SK-N-SH treated with all-trans-retinoic acid at 6 μM for 48 hours (cell line): ENCODE measurements at regions not wholly inside any gene's neighbourhood (a gene's known extent, or its start where the extent isn't known, plus 50 kb on each side); places are given as distances from the start of the nearest gene placed in this dataset.

Experiments
- ATAC-seq: fragments of 200-7000 bp; cut with Tn5 transposase; 3 replicates; pipeline ENCODE4 v1.9.1; 2020; ENCODE audit warnings: mild to moderate bottlenecking, moderate library complexity
- ARNTL ChIP-seq: fragments of 450-650 bp; formaldehyde crosslinking; IDR thresholded peaks from 2 replicates; pipeline ENCODE4 v1.5.0; 2020; ENCODE audit warnings: low read depth, mild to moderate bottlenecking, moderate library complexity, borderline replicate concordance
- ESRRG ChIP-seq: fragments of 250-450 bp; sonication (Bioruptor Pico); IDR thresholded peaks from 2 replicates; pipeline ENCODE4 v1.6.1; 2021; ENCODE audit warnings: mild to moderate bottlenecking
- GLIS3 ChIP-seq: fragments of 250-450 bp; sonication (Bioruptor Pico); IDR thresholded peaks from 2 replicates; pipeline ENCODE4 v1.5.0; 2020; ENCODE audit warnings: mild to moderate bottlenecking, moderate library complexity
- ISL1 ChIP-seq: fragments of 250-450 bp; sonication (Bioruptor Pico); IDR thresholded peaks from 2 replicates; pipeline ENCODE4 v2.1.2; 2022; ENCODE audit warnings: mild to moderate bottlenecking, moderate library complexity
- OSR1 ChIP-seq: fragments of 250-450 bp; sonication (Bioruptor Pico); IDR thresholded peaks from 2 replicates; pipeline ENCODE4 v1.8.0; 2022; ENCODE audit warnings: moderate library complexity, mild to moderate bottlenecking, inconsistent platforms
- PPARA ChIP-seq: fragments of 250-450 bp; sonication (Bioruptor Pico); IDR thresholded peaks from 2 replicates; pipeline ENCODE4 v1.5.0; 2020; ENCODE audit warnings: mild to moderate bottlenecking, borderline replicate concordance
- RARB ChIP-seq: fragments of 250-450 bp; sonication (Bioruptor Pico); IDR thresholded peaks from 2 replicates; pipeline ENCODE4 v1.8.0; 2021; ENCODE audit warnings: mild to moderate bottlenecking, moderate library complexity
- SNAI2 ChIP-seq: fragments of 250-450 bp; sonication (Bioruptor Pico); IDR thresholded peaks from 2 replicates; pipeline ENCODE4 v1.5.0; 2020; ENCODE audit warnings: mild to moderate bottlenecking, moderate library complexity
- TCF4 ChIP-seq: fragments of 250-450 bp; sonication (Bioruptor Pico); IDR thresholded peaks from 2 replicates; pipeline ENCODE4 v1.8.0; 2021; ENCODE audit warnings: mild to moderate bottlenecking, moderate library complexity, borderline replicate concordance
- TOX ChIP-seq: fragments of 250-450 bp; sonication (Bioruptor Pico); IDR thresholded peaks from 2 replicates; pipeline ENCODE4 v1.8.0; 2021; ENCODE audit warnings: mild to moderate bottlenecking, moderate library complexity, borderline replicate concordance
- ZC3H10 ChIP-seq: fragments of 250-450 bp; sonication (Bioruptor Pico); IDR thresholded peaks from 2 replicates; pipeline ENCODE4 v1.5.1; 2021; ENCODE audit warnings: mild to moderate bottlenecking, moderate library complexity
- ZFP3 ChIP-seq: fragments of 250-450 bp; sonication (Bioruptor Pico); IDR thresholded peaks from 2 replicates; pipeline ENCODE4 v1.5.0; 2020; ENCODE audit warnings: mild to moderate bottlenecking, moderate library complexity
- ZFP30 ChIP-seq: fragments of 450-650 bp; formaldehyde crosslinking; IDR thresholded peaks from 2 replicates; pipeline ENCODE4 v1.5.0; 2022; ENCODE audit warnings: mild to moderate bottlenecking, moderate library complexity
- ZNF565 ChIP-seq: fragments of 450-650 bp; formaldehyde crosslinking; conservative IDR thresholded peaks from 2 replicates; pipeline ENCODE4 v1.5.0; 2020; ENCODE audit warnings: low read depth, mild to moderate bottlenecking, moderate library complexity
- ZNF8 ChIP-seq: fragments of 450-650 bp; formaldehyde crosslinking; IDR thresholded peaks from 2 replicates; pipeline ENCODE4 v1.5.0; 2020; ENCODE audit warnings: mild to moderate bottlenecking, moderate library complexity
- TF ChIP-seq, protein P1 (sequence below): fragments of 250-450 bp; sonication (Bioruptor Pico); IDR thresholded peaks from 2 replicates; pipeline ENCODE4 v1.5.1; 2021; ENCODE audit warnings: mild to moderate bottlenecking, moderate library complexity
- TF ChIP-seq, protein P2 (sequence below): fragments of 250-450 bp; sonication (Bioruptor Pico); IDR thresholded peaks from 2 replicates; pipeline ENCODE4 v1.5.1; 2020; ENCODE audit warnings: low read depth, mild to moderate bottlenecking, moderate library complexity
- TF ChIP-seq, protein P3 (sequence below): fragments of 250-450 bp; sonication (Bioruptor Pico); IDR thresholded peaks from 2 replicates; pipeline ENCODE4 v1.8.0; 2020; ENCODE audit warnings: mild to moderate bottlenecking, moderate library complexity, borderline replicate concordance
- TF ChIP-seq, protein P4 (sequence below): fragments of 250-450 bp; sonication (Bioruptor Pico); IDR thresholded peaks from 2 replicates; pipeline ENCODE4 v1.5.0; 2020; ENCODE audit warnings: mild to moderate bottlenecking, moderate library complexity

- ATAC-seq = no peak
- TF ChIP-seq GLIS3 (CRISPR knock-in tag) = no peak
- TF ChIP-seq ZNF8 (CRISPR knock-in tag) = no peak
- no peak for TF ChIP-seq ISL1 (CRISPR knock-in tag)
- TF ChIP-seq, protein P1, sequence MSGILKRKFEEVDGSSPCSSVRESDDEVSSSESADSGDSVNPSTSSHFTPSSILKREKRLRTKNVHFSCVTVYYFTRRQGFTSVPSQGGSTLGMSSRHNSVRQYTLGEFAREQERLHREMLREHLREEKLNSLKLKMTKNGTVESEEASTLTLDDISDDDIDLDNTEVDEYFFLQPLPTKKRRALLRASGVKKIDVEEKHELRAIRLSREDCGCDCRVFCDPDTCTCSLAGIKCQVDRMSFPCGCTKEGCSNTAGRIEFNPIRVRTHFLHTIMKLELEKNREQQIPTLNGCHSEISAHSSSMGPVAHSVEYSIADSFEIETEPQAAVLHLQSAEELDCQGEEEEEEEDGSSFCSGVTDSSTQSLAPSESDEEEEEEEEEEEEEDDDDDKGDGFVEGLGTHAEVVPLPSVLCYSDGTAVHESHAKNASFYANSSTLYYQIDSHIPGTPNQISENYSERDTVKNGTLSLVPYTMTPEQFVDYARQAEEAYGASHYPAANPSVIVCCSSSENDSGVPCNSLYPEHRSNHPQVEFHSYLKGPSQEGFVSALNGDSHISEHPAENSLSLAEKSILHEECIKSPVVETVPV (CRISPR knock-in tag) = no peak
- no peak for TF ChIP-seq TOX
- TF ChIP-seq SNAI2 (CRISPR knock-in tag) = no peak
- no peak for TF ChIP-seq TCF4 (CRISPR knock-in tag)
- no peak for TF ChIP-seq ZFP30 (CRISPR knock-in tag)
- TF ChIP-seq RARB = no peak
- TF ChIP-seq, protein P2, sequence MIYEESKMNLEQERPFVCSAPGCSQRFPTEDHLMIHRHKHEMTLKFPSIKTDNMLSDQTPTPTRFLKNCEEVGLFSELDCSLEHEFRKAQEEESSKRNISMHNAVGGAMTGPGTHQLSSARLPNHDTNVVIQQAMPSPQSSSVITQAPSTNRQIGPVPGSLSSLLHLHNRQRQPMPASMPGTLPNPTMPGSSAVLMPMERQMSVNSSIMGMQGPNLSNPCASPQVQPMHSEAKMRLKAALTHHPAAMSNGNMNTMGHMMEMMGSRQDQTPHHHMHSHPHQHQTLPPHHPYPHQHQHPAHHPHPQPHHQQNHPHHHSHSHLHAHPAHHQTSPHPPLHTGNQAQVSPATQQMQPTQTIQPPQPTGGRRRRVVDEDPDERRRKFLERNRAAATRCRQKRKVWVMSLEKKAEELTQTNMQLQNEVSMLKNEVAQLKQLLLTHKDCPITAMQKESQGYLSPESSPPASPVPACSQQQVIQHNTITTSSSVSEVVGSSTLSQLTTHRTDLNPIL = no peak
- TF ChIP-seq, protein P3, sequence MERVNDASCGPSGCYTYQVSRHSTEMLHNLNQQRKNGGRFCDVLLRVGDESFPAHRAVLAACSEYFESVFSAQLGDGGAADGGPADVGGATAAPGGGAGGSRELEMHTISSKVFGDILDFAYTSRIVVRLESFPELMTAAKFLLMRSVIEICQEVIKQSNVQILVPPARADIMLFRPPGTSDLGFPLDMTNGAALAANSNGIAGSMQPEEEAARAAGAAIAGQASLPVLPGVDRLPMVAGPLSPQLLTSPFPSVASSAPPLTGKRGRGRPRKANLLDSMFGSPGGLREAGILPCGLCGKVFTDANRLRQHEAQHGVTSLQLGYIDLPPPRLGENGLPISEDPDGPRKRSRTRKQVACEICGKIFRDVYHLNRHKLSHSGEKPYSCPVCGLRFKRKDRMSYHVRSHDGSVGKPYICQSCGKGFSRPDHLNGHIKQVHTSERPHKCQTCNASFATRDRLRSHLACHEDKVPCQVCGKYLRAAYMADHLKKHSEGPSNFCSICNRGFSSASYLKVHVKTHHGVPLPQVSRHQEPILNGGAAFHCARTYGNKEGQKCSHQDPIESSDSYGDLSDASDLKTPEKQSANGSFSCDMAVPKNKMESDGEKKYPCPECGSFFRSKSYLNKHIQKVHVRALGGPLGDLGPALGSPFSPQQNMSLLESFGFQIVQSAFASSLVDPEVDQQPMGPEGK (CRISPR knock-in tag) = no peak
These were observed 106.1 kb downstream of the CRPPA start for GRCh38 chr7:16315280-16315679.

DNA sequence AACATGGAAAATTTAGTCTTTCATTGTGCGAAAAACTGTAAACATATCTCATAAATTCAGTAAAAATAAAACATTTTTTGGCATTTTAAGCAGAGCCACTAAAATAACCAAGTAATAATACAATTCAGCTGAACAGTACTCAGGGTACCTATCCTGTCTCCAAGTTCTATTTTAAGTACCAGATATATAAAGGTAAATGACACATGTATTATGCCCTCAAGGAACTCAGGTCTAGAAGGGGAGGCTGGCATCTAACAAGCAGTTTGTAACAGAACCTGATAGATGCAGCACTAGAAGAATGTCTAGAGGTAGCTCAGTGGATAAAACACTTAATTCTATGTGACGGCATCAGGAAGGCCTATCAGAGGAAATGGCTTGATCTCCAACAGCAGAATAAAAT lies 112.2 kb downstream of the CRPPA start:
- no peak for ATAC-seq
- TF ChIP-seq ESRRG (no peak), ARNTL (CRISPR knock-in tag) (no peak), ZFP3 (no peak), TOX (no peak), PPARA (CRISPR knock-in tag) (no peak), ISL1 (CRISPR knock-in tag) (no peak), OSR1 (CRISPR knock-in tag) (no peak), GLIS3 (CRISPR knock-in tag) (no peak), ZC3H10 (CRISPR knock-in tag) (no peak), RARB (no peak), ZNF565 (CRISPR knock-in tag) (no peak)
- TF ChIP-seq, protein P2 = no peak
- TF ChIP-seq, protein P3 (CRISPR knock-in tag) = no peak
- TF ChIP-seq, protein P4, sequence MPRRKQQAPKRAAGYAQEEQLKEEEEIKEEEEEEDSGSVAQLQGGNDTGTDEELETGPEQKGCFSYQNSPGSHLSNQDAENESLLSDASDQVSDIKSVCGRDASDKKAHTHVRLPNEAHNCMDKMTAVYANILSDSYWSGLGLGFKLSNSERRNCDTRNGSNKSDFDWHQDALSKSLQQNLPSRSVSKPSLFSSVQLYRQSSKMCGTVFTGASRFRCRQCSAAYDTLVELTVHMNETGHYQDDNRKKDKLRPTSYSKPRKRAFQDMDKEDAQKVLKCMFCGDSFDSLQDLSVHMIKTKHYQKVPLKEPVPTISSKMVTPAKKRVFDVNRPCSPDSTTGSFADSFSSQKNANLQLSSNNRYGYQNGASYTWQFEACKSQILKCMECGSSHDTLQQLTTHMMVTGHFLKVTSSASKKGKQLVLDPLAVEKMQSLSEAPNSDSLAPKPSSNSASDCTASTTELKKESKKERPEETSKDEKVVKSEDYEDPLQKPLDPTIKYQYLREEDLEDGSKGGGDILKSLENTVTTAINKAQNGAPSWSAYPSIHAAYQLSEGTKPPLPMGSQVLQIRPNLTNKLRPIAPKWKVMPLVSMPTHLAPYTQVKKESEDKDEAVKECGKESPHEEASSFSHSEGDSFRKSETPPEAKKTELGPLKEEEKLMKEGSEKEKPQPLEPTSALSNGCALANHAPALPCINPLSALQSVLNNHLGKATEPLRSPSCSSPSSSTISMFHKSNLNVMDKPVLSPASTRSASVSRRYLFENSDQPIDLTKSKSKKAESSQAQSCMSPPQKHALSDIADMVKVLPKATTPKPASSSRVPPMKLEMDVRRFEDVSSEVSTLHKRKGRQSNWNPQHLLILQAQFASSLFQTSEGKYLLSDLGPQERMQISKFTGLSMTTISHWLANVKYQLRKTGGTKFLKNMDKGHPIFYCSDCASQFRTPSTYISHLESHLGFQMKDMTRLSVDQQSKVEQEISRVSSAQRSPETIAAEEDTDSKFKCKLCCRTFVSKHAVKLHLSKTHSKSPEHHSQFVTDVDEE = no peak
- TF ChIP-seq, protein P1 (CRISPR knock-in tag) = no peak
